Fibroblast of skin of back (primary cell): ENCODE measurements at regions not wholly inside any gene's neighbourhood (a gene's known extent, or its start where the extent isn't known, plus 50 kb on each side); places are given as distances from the start of the nearest gene placed in this dataset.
A peak's percentile ranks its signal among the peaks of the same experiment; 100 is the strongest.

Source experiments
- DNase-seq: peaks from one replicate; pipeline ENCODE4 v3.0.0-alpha.2; 2013

- no peak for DNase-seq
Measured at GRCh38 chr2:41703123-41703522, 344.7 kb upstream of the PKDCC start.

- DNase-seq = no peak
Measured at GRCh38 chr2:41705634-41706033, 342.2 kb upstream of the PKDCC start.

GRCh38 chr2:41706286-41706685 lies 341.5 kb upstream of the PKDCC start:
- no peak for DNase-seq

GRCh38 chr2:41707790-41708451 lies 339.9 kb upstream of the PKDCC start:
- DNase-seq = no peak

- no peak for DNase-seq
Measured at GRCh38 chr2:41709702-41710599, 337.9 kb upstream of the PKDCC start.

GRCh38 chr2:41710944-41711343 lies 336.9 kb upstream of the PKDCC start:
- DNase-seq = peak; percentile 9

GRCh38 chr2:41711736-41712135 lies 336.1 kb upstream of the PKDCC start:
- DNase-seq = no peak

GRCh38 chr2:41716497-41716896 lies 331.3 kb upstream of the PKDCC start:
- no peak for DNase-seq

- no peak for DNase-seq
Measured at GRCh38 chr2:41717839-41718238, 330.0 kb upstream of the PKDCC start.

GRCh38 chr2:41718705-41719104 lies 329.1 kb upstream of the PKDCC start:
- no peak for DNase-seq

GRCh38 chr2:41719756-41720155 lies 328.1 kb upstream of the PKDCC start:
- DNase-seq = no peak

- DNase-seq = no peak
Measured at GRCh38 chr2:41720331-41721251, 327.2 kb upstream of the PKDCC start.

- no peak for DNase-seq
Measured at GRCh38 chr2:41722668-41723369, 325.0 kb upstream of the PKDCC start.

GRCh38 chr2:41723526-41723925 lies 324.3 kb upstream of the PKDCC start:
- DNase-seq = no peak

- DNase-seq = no peak
Measured at GRCh38 chr2:41724465-41724864, 323.4 kb upstream of the PKDCC start.

- no peak for DNase-seq
Measured at GRCh38 chr2:41725901-41726300, 321.9 kb upstream of the PKDCC start.

GRCh38 chr2:41726364-41726763 lies 321.5 kb upstream of the PKDCC start:
- DNase-seq = no peak

GRCh38 chr2:41727152-41727551 lies 320.7 kb upstream of the PKDCC start:
- DNase-seq = no peak

- DNase-seq = no peak
Measured at GRCh38 chr2:41727711-41728110, 320.1 kb upstream of the PKDCC start.

- no peak for DNase-seq
Measured at GRCh38 chr2:41728788-41729338, 319.0 kb upstream of the PKDCC start.

GRCh38 chr2:41729800-41730364 lies 317.9 kb upstream of the PKDCC start:
- DNase-seq = no peak

GRCh38 chr2:41735006-41735405 lies 312.8 kb upstream of the PKDCC start:
- no peak for DNase-seq
